ENCODE measurements at regions not wholly inside any gene's neighbourhood (a gene's known extent, or its start where the extent isn't known, plus 50 kb on each side); places are given as distances from the start of the nearest gene placed in this dataset.

GRCh38 chr2:133711806-133712205 is 143.5 kb upstream of the NCKAP5 start:
- TF ChIP-seq REST (IDR thresholded peaks at IDR 0.05; ENCODE audit: borderline replicate concordance), result no peak
- TF ChIP-seq REST (CRISPR knock-in tag; IDR thresholded peaks at IDR 0.05; ENCODE audit: low read depth), result no peak
- no peak for TF ChIP-seq CTCF (IDR thresholded peaks at IDR 0.05 in 2 of 3, conservative IDR thresholded peaks at IDR 0.05 in 1 of 3; ENCODE audit: insufficient read depth in 2 of 3, low read depth in 1 of 3, low read length in 3 of 3)
- no peak for TF ChIP-seq CBFA2T2 (conservative IDR thresholded peaks at IDR 0.05)
- TF ChIP-seq EP300 (IDR thresholded peaks at IDR 0.05; ENCODE audit: low read length), result no peak
- no peak for TF ChIP-seq HDAC2 (IDR thresholded peaks at IDR 0.05)
- TF ChIP-seq SPI1 (IDR thresholded peaks at IDR 0.05; ENCODE audit: borderline replicate concordance, low read depth, low read length), result no peak
- no peak for TF ChIP-seq LEF1 (IDR thresholded peaks at IDR 0.05)
- TF ChIP-seq SP1 (CRISPR knock-in tag; IDR thresholded peaks at IDR 0.05), result no peak
- TF ChIP-seq HDAC3 (IDR thresholded peaks at IDR 0.05; ENCODE audit: borderline replicate concordance, partially characterized antibody), result no peak
- TF ChIP-seq MTA3 (IDR thresholded peaks at IDR 0.05; ENCODE audit: borderline replicate concordance), result no peak
- no peak for TF ChIP-seq POLR2AphosphoS5 (IDR thresholded peaks at IDR 0.05; ENCODE audit: control insufficient read depth, insufficient read depth, low read depth, low read length)
- TF ChIP-seq FOXM1 (IDR thresholded peaks at IDR 0.05; ENCODE audit: low read depth), result no peak
- TF ChIP-seq FOXM1 (CRISPR knock-in tag; IDR thresholded peaks at IDR 0.05; ENCODE audit: low read depth), result no peak
- TF ChIP-seq ZNF324 (CRISPR knock-in tag; IDR thresholded peaks at IDR 0.05), result no peak
- no peak for TF ChIP-seq ZBTB11 (CRISPR knock-in tag; IDR thresholded peaks at IDR 0.05)
